Adrenal gland (tissue), 9 donors: ENCODE measurements at regions not wholly inside any gene's neighbourhood (a gene's known extent, or its start where the extent isn't known, plus 50 kb on each side); places are given as distances from the start of the nearest gene placed in this dataset.

Experiments used
- DNase-seq, 7 donors: peaks; one replicate each; pipeline ENCODE4 v3.0.0-alpha.2; 2019 to 2020
- H3K27ac ChIP-seq, 5 donors: fragments of 200-600 bp; sonication (generic) in 4 of 5; 1 replicate in 3 of 5; 2 replicates in 2 of 5; pipeline versions ENCODE4 v1.5.1 to v1.8.0; 2016 to 2020; ENCODE audit warnings: mild to moderate bottlenecking in 1 of 5
- H3K27me3 ChIP-seq: fragments of 200-600 bp; 2 replicates; pipeline ENCODE4 v1.8.0; 2021
- H3K36me3 ChIP-seq, 2 donors: fragments of 200-600 bp; replicated peaks in 1 of 2; 1 replicate in 1 of 2; 2 replicates in 1 of 2; pipeline versions ENCODE4 v1.5.1 to v1.8.0; 2018 to 2022
- H3K4me1 ChIP-seq, 2 donors: fragments of 200-600 bp; replicated peaks in 1 of 2; 1 replicate in 1 of 2; 2 replicates in 1 of 2; pipeline versions ENCODE4 v1.5.1 to v1.8.0; 2018 to 2021
- H3K4me3 ChIP-seq, 4 donors: fragments of 200-600 bp; sonication (generic) in 3 of 4; one replicate each; pipeline ENCODE4 v1.5.1; 2016 to 2018
- H3K9me3 ChIP-seq, 3 donors: fragments of 200-600 bp; sonication (generic) in 1 of 3; replicated peaks in 1 of 3; 1 replicate in 2 of 3; 2 replicates in 1 of 3; pipeline versions ENCODE4 v1.5.1 to v1.8.0; 2016 to 2021
- CTCF ChIP-seq, 6 experiments: fragments of 450-650 bp in 4 of 6; fragments of 200-600 bp in 2 of 6; sonication (generic) in 1 of 6; IDR thresholded peaks; 1 replicate in 5 of 6; 2 replicates in 1 of 6; pipeline versions ENCODE4 v1.5.1 to v1.8.0; 2016 to 2021; ENCODE audit warnings: antibody characterized with exemption in 6 of 6, mild to moderate bottlenecking in 2 of 6, moderate library complexity in 1 of 6
- POLR2A ChIP-seq, 2 donors: fragments of 450-650 bp; IDR thresholded peaks; one replicate each; pipeline ENCODE4 v1.6.1; 2017; ENCODE audit warnings: antibody characterized with exemption in 2 of 2, mild to moderate bottlenecking in 2 of 2, moderate library complexity in 1 of 2
- WGBS, 4 donors: extraction: QIAGEN DNeasy Blood & Tissue Kit in 2 of 4; methylation state at CpG; one replicate each; pipeline versions ENCODE4 v1.1.5 to v1.1.7; 2013 to 2017; 5-methylcytosine and 5-hydroxymethylcytosine counted together
- intact Hi-C, 2 donors: fragments of 100-400 bp; cut with DNase I; formaldehyde crosslinking; loops; one replicate each; pipeline versions ENCODE4 v1.14.1 to v1.15.0; 2022 to 2023
- donor health status: healthy with polysubstance abuse.
- donor health status: Bipolar disorder and iron deficiency.
- donor health status: DM: yes; HTN: yes; CAD: no.
- donor health status: DM: no; HTN: no; CAD: no.
- donor health status: DM: no; HTN: no; CAD: no.

GRCh38 chr16:65287307-65287706 is 165.4 kb upstream of the CDH11 start:
- intact Hi-C loops, result no loop called here
- TF ChIP-seq POLR2A (IDR thresholded peaks at IDR 0.05), result no peak
- TF ChIP-seq CTCF (IDR thresholded peaks at IDR 0.05), result no peak
- no peak overlapping the region for H3K27ac ChIP-seq
- no peak overlapping the region for H3K4me3 ChIP-seq
- H3K36me3 ChIP-seq, result no peaks in the 10 kb centered on the region
- no peaks in the 10 kb centered on the region for H3K9me3 ChIP-seq
- no peak for DNase-seq
- H3K4me1 ChIP-seq, result peaks cover 8 to 21% of the 10 kb centered on the region in 2 donors
- no peaks in the 10 kb centered on the region for H3K27me3 ChIP-seq
- 40 to 71% (median 57%) methylated on average over 2 of the region's 2 CpGs for WGBS, 4 donors

GRCh38 chr16:65285128-65286048 is 163.5 kb upstream of the CDH11 start:
- Histone ChIP-seq H3K4me3 (no peak overlapping the region), H3K36me3 (no peaks in the 10 kb centered on the region), H3K9me3 (no peaks in the 10 kb centered on the region), H3K27ac (peak overlapping the region in 2 of 5 donors; percentile 11 to 56), H3K4me1 (peaks cover 8 to 21% of the 10 kb centered on the region in 2 donors), H3K27me3 (no peaks in the 10 kb centered on the region)
- DNase-seq, result peak in 2 of 7 donors; percentile 18 to 35
- intact Hi-C loops, result no loop called here
- WGBS, 4 donors, result 35 to 43% (median 40%) methylated on average over 7 of the region's 7 CpGs
- TF ChIP-seq CTCF (IDR thresholded peaks at IDR 0.05) (no peak), POLR2A (IDR thresholded peaks at IDR 0.05) (no peak)

GRCh38 chr16:65284626-65285025 is 162.8 kb upstream of the CDH11 start:
- TF ChIP-seq POLR2A (IDR thresholded peaks at IDR 0.05), result no peak
- intact Hi-C loops, result no loop called here

GRCh38 chr16:65283181-65283651 is 161.4 kb upstream of the CDH11 start:
- 47 to 77% (median 58%) methylated on average over 3 of the region's 3 CpGs for WGBS, 4 donors
- no peak for TF ChIP-seq POLR2A (IDR thresholded peaks at IDR 0.05)
- no peak for TF ChIP-seq CTCF (IDR thresholded peaks at IDR 0.05)
- H3K4me3 ChIP-seq, result no peak overlapping the region
- H3K9me3 ChIP-seq, result no peaks in the 10 kb centered on the region
- H3K36me3 ChIP-seq, result no peaks in the 10 kb centered on the region
- no peak for DNase-seq
- H3K27me3 ChIP-seq, result no peaks in the 10 kb centered on the region
- intact Hi-C loops, result no loop called here
- H3K27ac ChIP-seq, result no peak overlapping the region
- H3K4me1 ChIP-seq, result peaks cover 8 to 12% of the 10 kb centered on the region in 2 donors

More at GRCh38 chr16:65284626-65285025, 162.8 kb upstream of the CDH11 start:
- peaks cover 8 to 21% of the 10 kb centered on the region in 2 donors for H3K4me1 ChIP-seq
- DNase-seq, result peak in 1 of 7 donors; percentile 23
- H3K36me3 ChIP-seq, result no peaks in the 10 kb centered on the region
- WGBS, 4 donors, result 38 to 54% (median 44%) methylated on average over 6 to 8 of the region's 8 CpGs
- peak overlapping the region in 2 of 5 donors; percentile 11 to 56 for H3K27ac ChIP-seq
- no peak overlapping the region for H3K4me3 ChIP-seq
- H3K9me3 ChIP-seq, result no peaks in the 10 kb centered on the region
- no peaks in the 10 kb centered on the region for H3K27me3 ChIP-seq
